ENCODE measurements at regions not wholly inside any gene's neighbourhood (a gene's known extent, or its start where the extent isn't known, plus 50 kb on each side); places are given as distances from the start of the nearest gene placed in this dataset.

GRCh38 chr12:105910030-105910429, 228.7 kb downstream of the NUAK1 start:
- no peak for DNase-seq (ENCODE audit: low read depth in 3 of 3, low spot score in 2 of 3)

- DNase-seq (ENCODE audit: low read depth in 3 of 3, low spot score in 2 of 3), result no peak
These were observed 226.8 kb downstream of the NUAK1 start for GRCh38 chr12:105911966-105912365.

DNA sequence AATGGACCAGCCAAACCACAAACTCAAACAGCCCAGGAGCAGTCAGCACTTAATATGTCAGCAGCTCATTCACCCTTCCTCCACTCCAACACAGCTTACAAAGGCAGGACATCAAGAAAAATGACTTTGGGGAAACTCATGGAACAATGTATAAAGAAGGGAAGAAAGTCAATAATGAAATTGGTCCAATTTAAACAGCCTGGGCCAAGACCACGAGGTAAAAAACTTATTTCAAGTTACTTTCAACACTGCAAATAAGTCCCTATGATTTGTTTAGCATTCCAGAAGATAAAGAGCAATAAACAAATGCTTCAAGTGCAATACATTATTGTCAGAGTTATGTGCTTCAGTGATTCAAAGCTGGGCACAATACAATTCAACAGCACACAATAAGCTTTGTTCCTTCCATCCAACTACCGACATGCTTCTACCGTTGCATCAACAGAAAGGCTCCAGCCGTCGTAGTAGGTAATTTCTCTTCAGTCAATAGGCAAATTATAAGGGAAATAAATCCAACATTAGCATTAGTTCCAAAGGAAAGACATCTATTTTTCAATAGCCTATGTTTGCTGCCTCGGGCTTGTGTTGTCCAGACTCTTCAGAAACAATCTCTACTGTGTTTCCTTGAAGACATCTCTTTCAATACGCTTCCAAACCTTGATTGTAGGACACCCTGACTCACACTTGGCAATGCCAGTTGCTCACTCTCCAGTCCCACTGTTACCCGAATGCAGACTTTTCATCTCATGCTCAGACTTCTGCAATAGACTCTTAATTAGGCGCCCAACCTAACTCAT, 225.7 kb downstream of the NUAK1 start:
- DNase-seq (ENCODE audit: low read depth in 3 of 3, low spot score in 2 of 3), result no peak

DNA sequence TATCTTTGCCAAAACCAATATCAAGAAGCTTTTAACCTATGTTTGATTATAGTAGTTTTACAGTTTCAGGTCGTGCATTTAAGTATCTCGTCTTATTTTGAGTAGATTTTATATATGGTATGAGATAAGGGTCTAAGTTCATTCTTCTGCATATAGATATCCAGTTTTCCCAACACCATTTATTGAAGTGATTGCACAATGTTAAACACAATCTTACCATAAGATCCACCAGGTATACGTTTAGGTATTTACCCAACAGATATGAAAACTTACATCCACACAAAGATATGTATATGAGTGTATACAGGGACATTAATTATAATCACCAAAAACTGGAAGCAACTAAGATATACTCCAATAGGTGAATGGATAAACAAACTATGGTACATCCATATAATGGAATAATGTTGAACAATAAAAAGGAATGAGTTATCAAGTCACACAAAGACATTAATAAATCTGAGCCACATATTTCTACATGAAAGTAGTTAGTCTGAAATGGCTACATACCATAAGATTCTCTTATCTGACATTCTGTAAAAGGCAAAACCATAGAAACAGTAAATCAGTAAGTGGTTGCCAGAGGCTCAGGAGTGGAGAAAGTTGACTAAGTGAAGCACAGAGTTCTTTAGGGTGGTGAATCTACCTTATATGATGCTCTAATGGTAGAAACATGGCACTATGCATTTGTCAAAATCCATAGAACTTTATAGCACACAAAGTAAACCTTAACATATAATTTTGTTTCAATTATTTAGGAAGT, 222.6 kb downstream of the NUAK1 start:
- no peak for DNase-seq (ENCODE audit: low read depth in 3 of 3, low spot score in 2 of 3)

DNA sequence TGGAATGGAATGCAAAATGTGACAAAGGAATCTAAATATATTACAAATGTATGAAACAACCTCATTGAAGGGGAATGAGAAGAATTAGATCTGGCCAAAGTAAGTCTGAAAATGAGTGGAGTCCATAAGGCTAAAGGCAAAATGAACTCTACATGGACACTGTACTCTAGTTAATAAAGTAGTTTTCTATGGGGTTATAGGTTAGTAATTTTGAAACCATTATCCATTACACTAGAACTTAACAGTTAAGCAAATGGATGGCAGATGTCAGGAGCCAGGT, 222.1 kb downstream of the NUAK1 start:
- no peak for DNase-seq (ENCODE audit: low read depth in 3 of 3, low spot score in 2 of 3)

- no peak for DNase-seq (ENCODE audit: low read depth in 3 of 3, low spot score in 2 of 3)
These were observed 218.5 kb downstream of the NUAK1 start for GRCh38 chr12:105920161-105920684.

- no peak for DNase-seq (ENCODE audit: low read depth in 3 of 3, low spot score in 2 of 3)
These were observed 217.7 kb downstream of the NUAK1 start for GRCh38 chr12:105921055-105921454.

- no peak for DNase-seq (ENCODE audit: low read depth in 3 of 3, low spot score in 2 of 3)
These were observed 216.7 kb downstream of the NUAK1 start for GRCh38 chr12:105921872-105922669.

GRCh38 chr12:105922670-105923102, 216.1 kb downstream of the NUAK1 start:
- DNase-seq (ENCODE audit: low read depth in 3 of 3, low spot score in 2 of 3), result no peak

DNA sequence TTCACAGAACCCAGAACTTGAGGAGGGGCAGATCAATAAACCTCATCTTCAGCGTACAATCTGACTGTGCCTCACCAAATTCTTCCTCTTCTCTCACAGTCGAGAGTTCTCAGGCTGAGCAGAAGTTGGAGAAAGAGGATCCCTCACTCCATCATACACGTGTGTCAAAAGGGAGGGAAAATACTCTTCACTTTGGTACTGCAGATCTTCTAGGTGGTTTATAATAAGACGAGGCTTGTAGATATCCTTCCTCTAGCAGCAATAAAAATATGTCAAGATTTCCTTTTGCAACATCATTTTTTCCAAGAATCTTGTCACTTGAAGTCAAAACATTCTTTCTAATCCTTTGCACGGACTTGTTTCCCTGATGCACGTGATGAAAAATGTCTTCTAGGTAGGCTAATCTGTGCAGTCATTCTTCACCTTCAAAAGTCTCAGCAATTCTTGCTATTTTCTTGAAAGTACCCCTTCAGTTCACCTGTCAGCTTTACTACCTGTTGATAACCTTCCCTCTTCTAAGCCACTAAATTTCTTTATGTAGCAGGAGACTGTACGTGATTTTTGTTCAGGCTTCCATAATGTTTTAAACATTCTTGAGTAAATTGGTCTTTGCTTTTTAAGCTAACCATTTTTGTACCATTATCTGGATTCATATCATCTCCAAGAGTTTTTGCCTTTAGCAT, 214.1 kb downstream of the NUAK1 start:
- no peak for DNase-seq (ENCODE audit: low read depth in 3 of 3, low spot score in 2 of 3)

GRCh38 chr12:105927564-105927963, 211.2 kb downstream of the NUAK1 start:
- no peak for DNase-seq (ENCODE audit: low read depth in 3 of 3, low spot score in 2 of 3)

DNA sequence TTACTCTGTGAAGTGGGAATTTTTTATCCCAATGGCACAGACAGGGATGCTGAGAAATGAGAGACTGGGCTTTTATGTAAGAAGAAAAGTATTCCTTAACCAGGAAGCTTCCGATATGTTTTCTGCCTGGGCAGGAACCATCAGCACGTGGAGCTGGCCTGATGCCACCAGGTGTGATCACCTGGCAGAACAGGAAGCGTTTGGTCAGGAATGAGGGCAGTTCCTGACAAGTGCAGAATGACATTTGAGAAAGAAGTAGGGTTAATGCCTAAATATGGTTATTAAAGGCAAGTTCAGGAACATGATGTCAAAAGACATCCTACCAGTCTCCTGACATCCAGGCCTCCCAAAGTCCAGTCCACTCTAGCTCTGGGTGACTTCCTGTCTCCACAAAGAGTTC, 210.3 kb downstream of the NUAK1 start:
- no peak for DNase-seq (ENCODE audit: low read depth in 3 of 3, low spot score in 2 of 3)

DNA sequence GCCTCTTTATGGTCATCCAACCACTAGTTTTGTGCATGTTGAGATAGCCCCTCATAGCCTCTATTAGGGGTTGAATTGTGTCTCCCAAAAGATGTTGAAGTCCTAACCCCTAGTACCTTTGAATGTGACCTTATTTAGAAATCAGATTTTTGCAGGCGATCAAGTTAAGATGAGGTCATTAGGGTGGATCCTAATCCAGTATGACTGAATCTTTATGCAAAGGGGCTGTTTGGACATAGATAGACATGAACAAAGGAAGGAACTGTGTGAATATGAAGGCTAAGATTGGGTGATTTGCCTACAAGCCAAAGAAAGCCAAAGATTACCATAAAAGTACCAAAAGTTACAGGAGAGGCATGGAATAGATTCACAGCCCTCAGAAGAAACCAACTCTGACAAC, 209.6 kb downstream of the NUAK1 start:
- DNase-seq (ENCODE audit: low read depth in 3 of 3, low spot score in 2 of 3), result no peak

- DNase-seq (ENCODE audit: low read depth in 3 of 3, low spot score in 2 of 3), result no peak
These were observed 207.9 kb downstream of the NUAK1 start for GRCh38 chr12:105930557-105931503.

- DNase-seq (ENCODE audit: low read depth in 3 of 3, low spot score in 2 of 3), result no peak
These were observed 206.8 kb downstream of the NUAK1 start for GRCh38 chr12:105931762-105932570.

GRCh38 chr12:105933671-105934665, 204.8 kb downstream of the NUAK1 start:
- no peak for DNase-seq (ENCODE audit: low read depth in 3 of 3, low spot score in 2 of 3)

GRCh38 chr12:105935106-105935505, 203.6 kb downstream of the NUAK1 start:
- no peak for DNase-seq (ENCODE audit: low read depth in 3 of 3, low spot score in 2 of 3)

- no peak for DNase-seq (ENCODE audit: low read depth in 3 of 3, low spot score in 2 of 3)
These were observed 202.8 kb downstream of the NUAK1 start for GRCh38 chr12:105935981-105936380.
